ENCODE measurements at regions not wholly inside any gene's neighbourhood (a gene's known extent, or its start where the extent isn't known, plus 50 kb on each side); places are given as distances from the start of the nearest gene placed in this dataset.

GRCh38 chr6:163802267-163802666 is 387.7 kb downstream of the QKI start:
- no peak overlapping the region for H3K4me3 ChIP-seq (replicated peaks in 1 of 2; ENCODE audit: low read depth in 1 of 2, low read length in 2 of 2)
- H3K9me3 ChIP-seq (ENCODE audit: control insufficient read depth in 1 of 2, insufficient read depth in 1 of 2, low read depth in 1 of 2, low read length in 2 of 2): no peaks in the 10 kb centered on the region
- H3K4me1 ChIP-seq (ENCODE audit: control insufficient read depth in 1 of 2, insufficient read depth in 2 of 2, low read length in 2 of 2): no peaks in the 10 kb centered on the region
- H3K79me2 ChIP-seq (ENCODE audit: insufficient read depth, low read length): no peaks in the 10 kb centered on the region
- no peaks in the 10 kb centered on the region for H3K36me3 ChIP-seq (ENCODE audit: control insufficient read depth in 1 of 2, insufficient read depth in 2 of 2, low read length in 2 of 2)
- H3K4me2 ChIP-seq (ENCODE audit: low read length): no peak overlapping the region
- no peaks in the 10 kb centered on the region for H3K9me2 ChIP-seq (ENCODE audit: insufficient read depth)
- intact Hi-C loops (cut with micrococcal nuclease): no loop called here
- H4K20me1 ChIP-seq (ENCODE audit: insufficient read depth): no peaks in the 10 kb centered on the region
- no peak overlapping the region for H2AFZ ChIP-seq (ENCODE audit: low read depth, low read length, poor library complexity, severe bottlenecking)
- H3K27me3 ChIP-seq (ENCODE audit: insufficient read depth, low read length): no peaks in the 10 kb centered on the region
- no peak overlapping the region for H3K9ac ChIP-seq (ENCODE audit: low read length)
- RAD21 ChIA-PET (ENCODE audit: low non-redundant PET in 1 of 2, low total read pairs in 2 of 2, uncharacterized antibody in 2 of 2, unreplicated experiment in 2 of 2): no interaction called here
- DNase-seq (ENCODE audit: low read depth, low spot score) (no peak), ATAC-seq (no peak)
- no peak for TF ChIP-seq CBX3 (IDR thresholded peaks at IDR 0.05; ENCODE audit: low read depth)
- TF ChIP-seq CTCF (IDR thresholded peaks at IDR 0.05 in 2 of 3, conservative IDR thresholded peaks at IDR 0.05 in 1 of 3; ENCODE audit: borderline replicate concordance in 1 of 3, insufficient read depth in 1 of 3, low read depth in 2 of 3, low read length in 2 of 3): no peak
- TF ChIP-seq ZNF274 (IDR thresholded peaks at IDR 0.05; ENCODE audit: low read depth, low read length): no peak
- TF ChIP-seq SIN3A (IDR thresholded peaks at IDR 0.05; ENCODE audit: low read depth): no peak
- no peak for TF ChIP-seq EZH2phosphoT487 (IDR thresholded peaks at IDR 0.05; ENCODE audit: borderline replicate concordance)
- no peak for TF ChIP-seq EGR1 (IDR thresholded peaks at IDR 0.05; ENCODE audit: low read depth)
- TF ChIP-seq MAX (IDR thresholded peaks at IDR 0.05): no peak
- no peak for TF ChIP-seq POLR2A (IDR thresholded peaks at IDR 0.05; ENCODE audit: borderline replicate concordance, extremely low read depth, insufficient read depth, insufficient read length)
- TF ChIP-seq SRF (IDR thresholded peaks at IDR 0.05; ENCODE audit: low read depth): no peak
- no TSS peak for BruUV-seq (replicated peaks)
- CTCF ChIA-PET: no interaction called here
- H3K27ac ChIP-seq (ENCODE audit: low read depth, low read length): no peak overlapping the region
- POLR2A ChIA-PET: no interaction called here

- TF ChIP-seq EZH2 (IDR thresholded peaks at IDR 0.05): no peak
- no peak for TF ChIP-seq FOSL1 (IDR thresholded peaks at IDR 0.05; ENCODE audit: low read depth)
- TF ChIP-seq EZH2phosphoT487 (IDR thresholded peaks at IDR 0.05; ENCODE audit: borderline replicate concordance): no peak
- TF ChIP-seq CEBPB (IDR thresholded peaks at IDR 0.05; ENCODE audit: low read depth): no peak
- TF ChIP-seq ATF3 (IDR thresholded peaks at IDR 0.05): no peak
- TF ChIP-seq JUND (IDR thresholded peaks at IDR 0.05): no peak
- no peak for TF ChIP-seq RAD21 (IDR thresholded peaks at IDR 0.05; ENCODE audit: low read depth)
- no peak for TF ChIP-seq YY1 (IDR thresholded peaks at IDR 0.05; ENCODE audit: extremely low read depth, insufficient replicate concordance, low read depth, low read length)
- no peak for TF ChIP-seq CBX3 (IDR thresholded peaks at IDR 0.05; ENCODE audit: low read depth)
- no TSS peak for BruUV-seq (replicated peaks)
- Histone ChIP-seq H3K9me2 (ENCODE audit: insufficient read depth) (no peaks in the 10 kb centered on the region), H4K20me1 (ENCODE audit: insufficient read depth) (no peaks in the 10 kb centered on the region), H3K36me3 (ENCODE audit: control insufficient read depth in 1 of 2, insufficient read depth in 2 of 2, low read length in 2 of 2) (no peaks in the 10 kb centered on the region), H2AFZ (ENCODE audit: low read depth, low read length, poor library complexity, severe bottlenecking) (no peak overlapping the region), H3K9ac (ENCODE audit: low read length) (no peak overlapping the region), H3K4me2 (ENCODE audit: low read length) (no peak overlapping the region), H3K27ac (ENCODE audit: low read depth, low read length) (no peak overlapping the region), H3K4me3 (replicated peaks in 1 of 2; ENCODE audit: low read depth in 1 of 2, low read length in 2 of 2) (no peak overlapping the region), H3K79me2 (ENCODE audit: insufficient read depth, low read length) (no peaks in the 10 kb centered on the region), H3K9me3 (ENCODE audit: control insufficient read depth in 1 of 2, insufficient read depth in 1 of 2, low read depth in 1 of 2, low read length in 2 of 2) (peaks cover 0 to 4% of the 10 kb centered on the region in 2 experiments; a peak in 1 of 4 replicates), H3K27me3 (ENCODE audit: insufficient read depth, low read length) (no peaks in the 10 kb centered on the region), H3K4me1 (ENCODE audit: control insufficient read depth in 1 of 2, insufficient read depth in 2 of 2, low read length in 2 of 2) (no peaks in the 10 kb centered on the region)
- POLR2A ChIA-PET: no interaction called here
- DNase-seq (ENCODE audit: low read depth, low spot score): no peak
- intact Hi-C loops (cut with micrococcal nuclease): no loop called here
- RAD21 ChIA-PET (ENCODE audit: low non-redundant PET in 1 of 2, low total read pairs in 2 of 2, uncharacterized antibody in 2 of 2, unreplicated experiment in 2 of 2): no interaction called here
- CTCF ChIA-PET: no interaction called here
- ATAC-seq: no peak
These were observed 382.9 kb downstream of the QKI start for GRCh38 chr6:163797296-163797845.
